ENCODE measurements at regions not wholly inside any gene's neighbourhood (a gene's known extent, or its start where the extent isn't known, plus 50 kb on each side); places are given as distances from the start of the nearest gene placed in this dataset.

GRCh38 chr13:90868321-90868920, 479.1 kb upstream of the MIR17HG start:
- TF ChIP-seq, protein P1, sequence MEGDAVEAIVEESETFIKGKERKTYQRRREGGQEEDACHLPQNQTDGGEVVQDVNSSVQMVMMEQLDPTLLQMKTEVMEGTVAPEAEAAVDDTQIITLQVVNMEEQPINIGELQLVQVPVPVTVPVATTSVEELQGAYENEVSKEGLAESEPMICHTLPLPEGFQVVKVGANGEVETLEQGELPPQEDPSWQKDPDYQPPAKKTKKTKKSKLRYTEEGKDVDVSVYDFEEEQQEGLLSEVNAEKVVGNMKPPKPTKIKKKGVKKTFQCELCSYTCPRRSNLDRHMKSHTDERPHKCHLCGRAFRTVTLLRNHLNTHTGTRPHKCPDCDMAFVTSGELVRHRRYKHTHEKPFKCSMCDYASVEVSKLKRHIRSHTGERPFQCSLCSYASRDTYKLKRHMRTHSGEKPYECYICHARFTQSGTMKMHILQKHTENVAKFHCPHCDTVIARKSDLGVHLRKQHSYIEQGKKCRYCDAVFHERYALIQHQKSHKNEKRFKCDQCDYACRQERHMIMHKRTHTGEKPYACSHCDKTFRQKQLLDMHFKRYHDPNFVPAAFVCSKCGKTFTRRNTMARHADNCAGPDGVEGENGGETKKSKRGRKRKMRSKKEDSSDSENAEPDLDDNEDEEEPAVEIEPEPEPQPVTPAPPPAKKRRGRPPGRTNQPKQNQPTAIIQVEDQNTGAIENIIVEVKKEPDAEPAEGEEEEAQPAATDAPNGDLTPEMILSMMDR (IDR thresholded peaks at IDR 0.05), result peak; percentile 32 to 59 (median 45)
- TF ChIP-seq EP300 (IDR thresholded peaks at IDR 0.05; ENCODE audit: low read depth) (no peak), POLR2AphosphoS5 (IDR thresholded peaks at IDR 0.05) (no peak)
